ENCODE measurements at regions not wholly inside any gene's neighbourhood (a gene's known extent, or its start where the extent isn't known, plus 50 kb on each side); places are given as distances from the start of the nearest gene placed in this dataset.
A peak's percentile ranks its signal among the peaks of the same experiment; 100 is the strongest.
"Not testable (repeated sequence)": the region's sequence is repeated elsewhere in the genome, so short reads cannot be mapped to it uniquely, and the experiment has no call there.

GRCh38 chr7:3112479-3113134, 68.9 kb upstream of the CARD11 start:
- Histone ChIP-seq H3K9me3 (ENCODE audit: control insufficient read depth in 2 of 2, insufficient read depth in 1 of 2, low read depth in 1 of 2, low read length in 1 of 2) (peaks cover 3 to 7% of the 10 kb centered on the region in 2 donors), H3K36me3 (ENCODE audit: control insufficient read depth in 2 of 2, insufficient read depth in 2 of 2, low read length in 1 of 2) (no peaks in the 10 kb centered on the region), H3K27ac (ENCODE audit: low read depth in 2 of 2, low read length in 1 of 2) (no peak overlapping the region), H3K27me3 (ENCODE audit: control insufficient read depth in 1 of 2, insufficient read depth in 2 of 2, low read length in 2 of 2) (no peaks in the 10 kb centered on the region), H3K4me3 (ENCODE audit: low read depth in 1 of 2, low read length in 2 of 2) (no peak overlapping the region), H3K4me1 (ENCODE audit: control insufficient read depth in 2 of 2, insufficient read depth in 2 of 2, low read length in 1 of 2) (no peaks in the 10 kb centered on the region)
- 50 to 51% methylated on average over 5 of the region's 5 CpGs for WGBS, 2 donors

- Histone ChIP-seq H3K27ac (ENCODE audit: low read depth in 2 of 2, low read length in 1 of 2) (no peak overlapping the region), H3K4me1 (ENCODE audit: control insufficient read depth in 2 of 2, insufficient read depth in 2 of 2, low read length in 1 of 2) (no peaks in the 10 kb centered on the region), H3K36me3 (ENCODE audit: control insufficient read depth in 2 of 2, insufficient read depth in 2 of 2, low read length in 1 of 2) (no peaks in the 10 kb centered on the region), H3K9me3 (ENCODE audit: control insufficient read depth in 2 of 2, insufficient read depth in 1 of 2, low read depth in 1 of 2, low read length in 1 of 2) (peaks cover 0 to 7% of the 10 kb centered on the region in 2 donors), H3K27me3 (ENCODE audit: control insufficient read depth in 1 of 2, insufficient read depth in 2 of 2, low read length in 2 of 2) (no peaks in the 10 kb centered on the region), H3K4me3 (ENCODE audit: low read depth in 1 of 2, low read length in 2 of 2) (no peak overlapping the region)
- WGBS, 2 donors: 78 to 82% methylated on average over 5 of the region's 5 CpGs
Measured at GRCh38 chr7:3114917-3115316, 71.2 kb upstream of the CARD11 start.

- Histone ChIP-seq H3K36me3 (ENCODE audit: control insufficient read depth in 2 of 2, insufficient read depth in 2 of 2, low read length in 1 of 2) (no peaks in the 10 kb centered on the region), H3K27ac (ENCODE audit: low read depth in 2 of 2, low read length in 1 of 2) (no peak overlapping the region), H3K4me1 (ENCODE audit: control insufficient read depth in 2 of 2, insufficient read depth in 2 of 2, low read length in 1 of 2) (no peaks in the 10 kb centered on the region), H3K27me3 (ENCODE audit: control insufficient read depth in 1 of 2, insufficient read depth in 2 of 2, low read length in 2 of 2) (no peaks in the 10 kb centered on the region), H3K4me3 (ENCODE audit: low read depth in 1 of 2, low read length in 2 of 2) (no peak overlapping the region), H3K9me3 (ENCODE audit: control insufficient read depth in 2 of 2, insufficient read depth in 1 of 2, low read depth in 1 of 2, low read length in 1 of 2) (peaks cover 0 to 8% of the 10 kb centered on the region in 2 donors)
- WGBS, 2 donors: 39 to 44% methylated on average over 2 of the region's 2 CpGs
Measured at GRCh38 chr7:3117081-3117480, 73.4 kb upstream of the CARD11 start.

GRCh38 chr7:3117488-3118231, 74.0 kb upstream of the CARD11 start:
- Histone ChIP-seq H3K36me3 (ENCODE audit: control insufficient read depth in 2 of 2, insufficient read depth in 2 of 2, low read length in 1 of 2) (no peaks in the 10 kb centered on the region), H3K27ac (ENCODE audit: low read depth in 2 of 2, low read length in 1 of 2) (no peak overlapping the region)
- 9 to 45% methylated on average over 6 to 8 of the region's 8 CpGs for WGBS, 2 donors

GRCh38 chr7:3119352-3119927, 75.8 kb upstream of the CARD11 start:
- not testable (repeated sequence) for H3K27ac ChIP-seq (ENCODE audit: low read depth in 2 of 2, low read length in 1 of 2); H3K4me1 ChIP-seq (ENCODE audit: control insufficient read depth in 2 of 2, insufficient read depth in 2 of 2, low read length in 1 of 2); H3K4me3 ChIP-seq (ENCODE audit: low read depth in 1 of 2, low read length in 2 of 2); H3K36me3 ChIP-seq (ENCODE audit: control insufficient read depth in 2 of 2, insufficient read depth in 2 of 2, low read length in 1 of 2); H3K27me3 ChIP-seq (ENCODE audit: control insufficient read depth in 1 of 2, insufficient read depth in 2 of 2, low read length in 2 of 2); H3K9me3 ChIP-seq (ENCODE audit: control insufficient read depth in 2 of 2, insufficient read depth in 1 of 2, low read depth in 1 of 2, low read length in 1 of 2)
- 82 to 87% methylated on average over 9 of the region's 9 CpGs for WGBS, 2 donors

More at GRCh38 chr7:3117488-3118231, 74.0 kb upstream of the CARD11 start:
- Histone ChIP-seq H3K9me3 (ENCODE audit: control insufficient read depth in 2 of 2, insufficient read depth in 1 of 2, low read depth in 1 of 2, low read length in 1 of 2) (peaks cover 0 to 8% of the 10 kb centered on the region in 2 donors), H3K27me3 (ENCODE audit: control insufficient read depth in 1 of 2, insufficient read depth in 2 of 2, low read length in 2 of 2) (no peaks in the 10 kb centered on the region), H3K4me1 (ENCODE audit: control insufficient read depth in 2 of 2, insufficient read depth in 2 of 2, low read length in 1 of 2) (no peaks in the 10 kb centered on the region), H3K4me3 (ENCODE audit: low read depth in 1 of 2, low read length in 2 of 2) (no peak overlapping the region)

GRCh38 chr7:3119963-3120362, 76.3 kb upstream of the CARD11 start:
- 69 to 78% methylated on average over 3 of the region's 3 CpGs for WGBS, 2 donors
- H3K9me3 ChIP-seq (ENCODE audit: control insufficient read depth in 2 of 2, insufficient read depth in 1 of 2, low read depth in 1 of 2, low read length in 1 of 2): peaks cover 0 to 3% of the 10 kb centered on the region in 2 donors
- H3K4me1 ChIP-seq (ENCODE audit: control insufficient read depth in 2 of 2, insufficient read depth in 2 of 2, low read length in 1 of 2): no peaks in the 10 kb centered on the region
- no peak overlapping the region for H3K27ac ChIP-seq (ENCODE audit: low read depth in 2 of 2, low read length in 1 of 2)
- H3K36me3 ChIP-seq (ENCODE audit: control insufficient read depth in 2 of 2, insufficient read depth in 2 of 2, low read length in 1 of 2): no peaks in the 10 kb centered on the region
- no peak overlapping the region for H3K4me3 ChIP-seq (ENCODE audit: low read depth in 1 of 2, low read length in 2 of 2)
- no peaks in the 10 kb centered on the region for H3K27me3 ChIP-seq (ENCODE audit: control insufficient read depth in 1 of 2, insufficient read depth in 2 of 2, low read length in 2 of 2)

- no peaks in the 10 kb centered on the region for H3K4me1 ChIP-seq (ENCODE audit: control insufficient read depth in 2 of 2, insufficient read depth in 2 of 2, low read length in 1 of 2)
Measured at GRCh38 chr7:3120513-3120912, 76.8 kb upstream of the CARD11 start.

GRCh38 chr7:3128857-3129490, 85.3 kb upstream of the CARD11 start:
- 77 to 85% methylated on average over 11 of the region's 11 CpGs for WGBS, 2 donors
- H3K4me3 ChIP-seq (ENCODE audit: low read depth in 1 of 2, low read length in 2 of 2): no peak overlapping the region
- no peaks in the 10 kb centered on the region for H3K9me3 ChIP-seq (ENCODE audit: control insufficient read depth in 2 of 2, insufficient read depth in 1 of 2, low read depth in 1 of 2, low read length in 1 of 2)

More at GRCh38 chr7:3120513-3120912, 76.8 kb upstream of the CARD11 start:
- 78 to 83% methylated on average over 3 of the region's 3 CpGs for WGBS, 2 donors
- peaks cover 0 to 3% of the 10 kb centered on the region in 2 donors for H3K9me3 ChIP-seq (ENCODE audit: control insufficient read depth in 2 of 2, insufficient read depth in 1 of 2, low read depth in 1 of 2, low read length in 1 of 2)
- H3K36me3 ChIP-seq (ENCODE audit: control insufficient read depth in 2 of 2, insufficient read depth in 2 of 2, low read length in 1 of 2): no peaks in the 10 kb centered on the region
- peak overlapping the region in 1 of 2 donors; percentile 13 for H3K27ac ChIP-seq (ENCODE audit: low read depth in 2 of 2, low read length in 1 of 2)
- no peak overlapping the region for H3K4me3 ChIP-seq (ENCODE audit: low read depth in 1 of 2, low read length in 2 of 2)
- H3K27me3 ChIP-seq (ENCODE audit: control insufficient read depth in 1 of 2, insufficient read depth in 2 of 2, low read length in 2 of 2): no peaks in the 10 kb centered on the region

GRCh38 chr7:3133811-3134385, 90.2 kb upstream of the CARD11 start:
- no peaks in the 10 kb centered on the region for H3K9me3 ChIP-seq (ENCODE audit: control insufficient read depth in 2 of 2, insufficient read depth in 1 of 2, low read depth in 1 of 2, low read length in 1 of 2)
- 75 to 80% methylated on average over 8 of the region's 8 CpGs for WGBS, 2 donors
- H3K27ac ChIP-seq (ENCODE audit: low read depth in 2 of 2, low read length in 1 of 2): no peak overlapping the region
- no peak overlapping the region for H3K4me3 ChIP-seq (ENCODE audit: low read depth in 1 of 2, low read length in 2 of 2)
- no peaks in the 10 kb centered on the region for H3K27me3 ChIP-seq (ENCODE audit: control insufficient read depth in 1 of 2, insufficient read depth in 2 of 2, low read length in 2 of 2)
- no peaks in the 10 kb centered on the region for H3K36me3 ChIP-seq (ENCODE audit: control insufficient read depth in 2 of 2, insufficient read depth in 2 of 2, low read length in 1 of 2)
- no peaks in the 10 kb centered on the region for H3K4me1 ChIP-seq (ENCODE audit: control insufficient read depth in 2 of 2, insufficient read depth in 2 of 2, low read length in 1 of 2)

More at GRCh38 chr7:3128857-3129490, 85.3 kb upstream of the CARD11 start:
- no peaks in the 10 kb centered on the region for H3K4me1 ChIP-seq (ENCODE audit: control insufficient read depth in 2 of 2, insufficient read depth in 2 of 2, low read length in 1 of 2)
- no peaks in the 10 kb centered on the region for H3K36me3 ChIP-seq (ENCODE audit: control insufficient read depth in 2 of 2, insufficient read depth in 2 of 2, low read length in 1 of 2)
- H3K27me3 ChIP-seq (ENCODE audit: control insufficient read depth in 1 of 2, insufficient read depth in 2 of 2, low read length in 2 of 2): no peaks in the 10 kb centered on the region
- no peak overlapping the region for H3K27ac ChIP-seq (ENCODE audit: low read depth in 2 of 2, low read length in 1 of 2)

All from esophagus (tissue), 2 donors.